Stimulated activated CD8-positive, alpha-beta memory T cell treated with anti-CD3 and anti-CD28 coated beads, Interleukin-4, amount 100 ng/mL, for 1 hour (primary cell): ENCODE measurements at regions not wholly inside any gene's neighbourhood (a gene's known extent, or its start where the extent isn't known, plus 50 kb on each side); places are given as distances from the start of the nearest gene placed in this dataset.
"Not testable (repeated sequence)": the region's sequence is repeated elsewhere in the genome, so short reads cannot be mapped to it uniquely, and the experiment has no call there.

Source experiments
- DNase-seq, 2 donors: peaks; one replicate each; pipeline ENCODE4 v3.0.0-alpha.2; 2020; ENCODE audit warnings: low read depth in 2 of 2, low spot score in 1 of 2

DNA sequence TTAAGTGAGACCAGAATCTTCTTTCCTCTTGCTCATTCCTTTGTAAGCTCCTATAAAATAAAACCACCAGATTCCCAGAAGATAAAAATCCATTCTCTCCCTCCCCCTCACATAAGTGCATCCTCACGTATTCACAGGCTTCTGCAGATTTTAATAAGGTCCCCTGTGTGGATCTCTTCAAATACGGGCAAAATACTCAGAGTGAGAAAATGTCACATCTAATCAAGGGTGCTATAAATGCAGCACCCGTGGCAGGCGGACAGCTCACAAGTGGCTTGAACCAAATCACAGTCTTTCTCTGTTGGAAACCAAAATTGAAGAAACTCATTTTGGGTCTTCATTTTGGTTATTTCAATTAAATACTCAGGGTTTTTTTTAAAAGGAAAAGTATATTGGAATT, 212.9 kb upstream of the CMC1 start:
- DNase-seq: no peak

DNA sequence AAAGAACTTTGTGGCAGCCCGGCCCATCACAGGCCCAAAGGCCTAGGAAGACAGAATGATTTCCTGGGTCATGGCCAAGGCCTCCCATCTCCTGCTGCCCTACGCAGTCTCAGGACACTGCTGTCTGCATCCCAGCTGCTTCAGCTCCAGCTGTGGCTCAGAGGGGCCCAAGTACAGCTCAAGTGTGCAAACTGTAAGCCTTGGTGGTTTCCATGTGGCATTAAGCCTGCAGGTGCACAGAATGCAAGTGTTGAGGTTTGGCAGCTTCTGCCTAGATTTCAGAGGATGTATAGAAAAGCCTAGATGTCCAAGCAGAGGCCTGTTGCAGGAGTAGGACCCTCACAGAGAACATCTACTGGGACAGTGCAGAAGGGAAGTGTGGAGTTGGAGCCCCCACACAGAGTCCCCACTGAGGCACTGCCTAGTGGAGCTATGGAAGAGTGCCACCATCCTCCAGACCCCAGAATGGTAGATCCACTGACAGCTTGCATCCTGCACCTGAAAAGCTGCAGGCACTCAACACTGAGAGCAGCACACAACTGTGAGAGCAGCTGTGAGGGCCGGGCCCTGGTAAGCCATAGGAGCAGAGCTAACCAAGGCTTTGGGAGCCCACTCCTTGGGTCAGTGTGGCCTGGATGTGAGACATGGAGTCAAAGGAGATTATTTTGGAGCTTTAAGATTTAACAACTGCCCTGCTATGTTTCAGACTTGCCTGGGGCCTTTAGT, 208.2 kb upstream of the CMC1 start:
- DNase-seq: no peak

DNA sequence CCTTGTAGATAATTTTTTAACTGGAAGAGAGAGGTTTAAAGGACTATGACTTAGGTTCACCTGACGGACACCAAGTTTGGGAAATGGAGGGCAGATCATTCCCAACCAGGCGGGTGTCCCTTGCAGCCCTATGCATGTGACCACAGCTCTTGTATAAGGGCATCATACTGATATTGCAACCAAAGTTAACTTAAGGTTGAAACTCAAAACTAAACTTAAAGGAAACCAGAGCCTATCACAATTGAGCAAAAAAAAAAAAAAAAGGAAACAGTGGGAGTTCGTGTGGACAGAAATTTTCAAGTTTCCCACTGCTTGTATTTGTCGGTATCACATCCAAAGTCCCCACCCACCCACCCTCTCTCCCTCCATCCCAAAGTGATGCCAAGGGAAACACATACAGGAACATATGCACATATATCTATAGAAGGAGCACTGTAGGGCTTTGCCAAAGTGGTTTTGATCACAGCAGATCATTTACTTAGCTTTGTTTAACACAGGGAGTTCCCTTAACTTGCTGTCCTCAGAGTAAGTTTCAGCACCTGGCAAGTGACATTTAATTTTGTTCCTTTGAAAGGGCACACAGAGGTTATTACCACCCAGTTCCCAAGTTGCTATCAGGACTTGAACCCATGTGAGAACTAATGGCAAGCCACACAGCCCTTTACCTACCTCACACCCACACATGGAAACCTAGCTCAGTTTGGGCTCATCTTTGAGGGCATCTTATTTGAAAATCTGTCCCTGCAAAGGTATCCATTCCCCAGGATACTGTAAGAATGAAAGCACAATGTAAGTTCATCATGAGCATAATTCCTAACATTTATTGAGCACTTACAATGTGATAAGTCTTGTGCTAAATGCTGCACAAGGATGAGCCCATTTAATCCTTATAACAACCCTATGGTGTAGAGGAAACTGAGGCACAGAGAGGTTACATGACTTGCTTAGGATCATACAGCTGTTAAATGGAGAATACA, 204.5 kb upstream of the CMC1 start:
- no peak for DNase-seq

DNA sequence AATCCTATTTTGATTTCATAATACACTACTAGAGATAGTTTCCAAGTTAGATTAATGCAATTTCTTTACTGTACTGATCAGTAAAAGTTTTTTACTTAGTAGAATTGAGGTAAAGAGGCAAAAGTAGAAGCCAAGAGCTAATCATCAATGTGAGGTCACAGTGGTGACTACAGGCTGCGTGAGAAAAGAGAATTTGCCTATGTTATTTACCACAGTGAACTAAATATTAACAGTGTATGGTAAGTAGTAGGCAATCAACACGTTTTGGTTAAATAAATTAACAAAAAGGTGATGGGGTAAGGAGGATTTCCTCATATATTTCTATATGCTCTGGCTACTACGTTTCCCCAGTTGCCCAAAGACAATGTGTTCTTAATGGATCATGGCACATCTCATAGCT, 202.2 kb upstream of the CMC1 start:
- DNase-seq: no peak

DNA sequence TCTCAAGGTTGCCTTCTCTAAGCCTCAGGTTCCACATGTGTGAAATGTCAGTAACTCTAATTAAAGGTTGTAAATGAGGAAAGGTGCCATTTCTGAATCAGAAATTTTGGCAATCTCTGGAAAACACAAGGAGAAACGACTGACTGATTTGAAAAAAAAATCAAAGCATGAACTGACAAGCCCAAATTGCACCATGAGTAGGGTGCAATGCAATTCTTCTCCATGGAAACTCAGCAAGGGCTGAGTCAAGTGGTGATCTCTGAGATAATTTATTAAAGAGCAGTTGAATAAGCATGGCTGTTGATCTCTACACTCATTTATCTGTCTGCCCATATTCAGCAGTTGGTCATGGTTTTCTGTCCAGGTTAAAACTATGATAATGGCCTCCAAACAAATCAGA, 201.6 kb upstream of the CMC1 start:
- DNase-seq: no peak

DNA sequence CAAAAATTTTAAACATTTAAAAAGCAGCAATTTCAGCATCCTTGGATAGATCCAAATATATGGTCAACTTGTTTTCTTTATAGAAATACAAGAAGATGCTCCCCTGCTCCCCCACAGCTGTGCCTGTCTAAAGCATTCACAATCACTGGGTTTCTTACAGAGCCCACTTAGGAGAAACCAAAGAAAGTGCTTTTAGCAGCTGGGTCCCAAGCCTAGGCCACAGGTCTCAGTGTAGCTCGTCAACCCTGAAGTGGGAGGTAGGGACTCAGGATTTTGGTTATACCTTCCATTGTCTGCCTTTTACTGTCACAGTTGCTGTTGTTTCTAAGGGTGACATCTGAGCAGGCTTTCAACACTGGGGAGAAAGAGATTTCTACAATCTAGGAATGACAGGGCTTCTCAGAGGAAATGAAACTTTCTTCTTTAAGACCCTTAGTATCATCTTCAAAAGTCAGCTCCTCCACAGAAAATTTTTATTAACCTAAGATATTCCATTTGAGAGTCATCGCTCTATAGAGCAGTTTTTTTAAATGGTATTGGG, 199.3 kb upstream of the CMC1 start:
- no peak for DNase-seq

DNA sequence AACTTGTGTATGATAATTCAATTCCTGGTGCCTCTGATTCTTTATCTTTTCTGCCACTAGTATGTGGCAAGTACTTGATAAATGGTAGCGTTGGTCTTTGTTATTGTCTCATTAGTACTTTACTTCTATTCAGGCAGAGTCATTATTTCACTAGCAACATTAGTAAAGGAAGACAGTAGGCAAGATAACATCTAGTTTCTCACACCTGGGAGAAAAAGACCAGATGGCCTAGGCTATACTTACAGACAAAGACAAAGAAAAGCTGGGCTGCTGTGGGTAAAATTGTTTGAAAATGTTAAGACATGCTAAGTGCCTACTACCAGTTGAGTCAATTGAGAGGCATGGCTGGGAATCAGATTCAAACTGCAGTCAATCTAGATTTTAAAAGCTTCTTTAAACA, 198.7 kb upstream of the CMC1 start:
- no peak for DNase-seq

DNA sequence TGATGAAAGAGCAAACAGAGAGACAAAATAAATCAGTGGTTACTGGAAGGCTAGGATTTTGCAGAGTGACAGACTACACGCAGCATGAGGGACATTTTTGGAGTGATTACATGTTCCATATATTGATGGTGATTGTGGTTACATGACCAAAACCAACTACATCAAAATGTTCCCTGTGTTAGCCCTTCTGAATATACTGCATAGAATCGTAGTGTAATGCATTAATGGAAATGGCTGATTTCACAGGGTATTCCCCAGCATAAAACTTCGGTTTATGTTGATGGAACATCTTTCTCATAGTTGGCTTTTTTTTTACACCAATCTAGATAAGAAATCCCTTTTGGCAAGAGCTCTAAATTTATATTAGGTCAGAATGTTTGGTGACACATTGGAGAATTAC, 191.3 kb upstream of the CMC1 start:
- DNase-seq: no peak

DNA sequence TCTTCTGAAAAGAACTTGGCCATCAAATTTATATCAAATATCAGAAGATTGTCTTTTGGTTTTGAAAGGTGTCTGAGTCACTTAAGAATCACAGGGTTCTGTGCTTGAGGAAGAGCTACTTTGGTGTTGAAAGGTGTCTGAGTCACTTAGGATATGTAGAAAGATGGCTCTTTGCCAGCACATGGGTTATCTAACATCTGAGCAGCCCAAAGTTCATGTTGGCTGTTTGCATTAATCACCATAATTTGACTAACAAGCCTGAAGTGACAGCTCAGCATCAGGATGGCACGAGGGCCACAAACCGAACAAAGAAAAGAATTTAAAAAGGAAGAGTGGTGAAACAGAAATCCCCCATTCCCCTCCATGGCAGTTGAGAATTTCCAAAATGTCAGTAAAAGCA, 190.5 kb upstream of the CMC1 start:
- no peak for DNase-seq

DNA sequence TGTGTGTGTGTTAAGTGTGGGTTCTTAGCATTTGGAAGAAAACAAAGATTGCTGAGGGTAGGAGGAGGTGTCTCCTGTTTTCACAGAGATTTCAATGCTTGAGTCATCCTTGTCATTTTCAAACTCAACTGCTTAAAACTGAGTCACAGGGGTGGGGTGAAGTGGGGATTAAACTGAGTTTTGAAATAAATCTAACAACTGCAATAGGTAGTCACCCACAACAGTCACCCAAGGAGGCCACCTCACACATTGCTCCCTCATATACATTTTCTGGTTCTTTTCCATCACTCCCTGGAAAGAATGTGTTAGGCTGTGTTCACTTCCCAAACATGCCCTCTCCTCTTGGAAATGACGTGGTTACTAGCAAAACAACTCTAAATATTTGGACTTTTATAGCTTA, 187.7 kb upstream of the CMC1 start:
- no peak for DNase-seq

DNA sequence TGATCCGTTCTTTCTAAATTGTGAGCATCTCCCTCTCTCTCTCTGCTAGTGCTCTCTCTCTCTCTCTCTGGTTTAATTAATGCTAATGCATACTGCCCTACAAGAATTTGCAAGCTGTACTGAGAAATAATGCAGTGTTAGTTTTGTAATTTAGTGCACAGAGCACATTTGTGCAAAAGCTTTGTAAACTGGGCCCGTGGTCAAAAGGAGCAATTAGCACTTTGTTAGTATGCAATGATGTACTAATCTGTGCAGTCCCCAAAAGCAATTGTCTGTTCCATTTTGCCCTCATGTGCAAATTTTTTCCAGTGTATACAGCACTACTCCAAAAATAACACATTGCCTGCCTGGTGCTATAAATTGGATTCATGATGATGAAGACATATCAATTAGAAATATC, 184.6 kb upstream of the CMC1 start:
- no peak for DNase-seq

DNA sequence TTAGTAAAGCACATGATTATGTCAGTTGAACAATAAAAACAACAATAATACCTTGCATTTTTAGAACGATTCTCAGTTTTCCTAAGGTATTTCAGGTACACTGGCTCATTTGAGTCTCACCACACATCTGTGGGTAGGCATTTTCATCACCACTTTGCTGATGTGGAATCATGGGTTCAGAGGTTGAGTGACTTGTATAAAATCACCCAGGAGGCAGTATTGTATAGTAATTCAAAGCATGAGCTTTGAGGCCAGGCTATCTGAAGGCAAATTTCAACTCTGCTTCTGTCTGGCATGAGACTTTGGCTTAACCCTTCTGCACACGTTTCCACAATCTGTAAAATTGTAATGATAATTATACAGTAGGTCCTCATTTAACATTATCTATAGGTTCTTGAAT, 183.9 kb upstream of the CMC1 start:
- no peak for DNase-seq

DNA sequence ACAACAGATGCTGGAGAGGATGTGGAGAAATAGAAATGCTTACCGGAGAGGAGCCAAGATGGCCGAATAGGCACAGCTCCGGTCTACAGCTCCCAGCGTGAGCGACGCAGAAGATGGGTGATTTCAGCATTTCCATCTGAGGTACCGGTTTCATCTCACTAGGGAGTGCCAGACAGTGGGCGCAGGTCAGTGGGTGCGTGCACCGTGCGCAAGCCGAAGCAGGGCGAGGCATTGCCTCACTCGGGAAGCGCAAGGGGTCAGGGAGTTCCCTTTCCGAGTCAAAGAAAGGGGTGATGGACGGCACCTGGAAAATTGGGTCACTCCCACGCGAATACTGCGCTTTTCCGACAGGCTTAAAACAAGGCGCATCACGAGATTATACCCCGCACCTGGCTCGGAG, 182.2 kb upstream of the CMC1 start:
- not testable (repeated sequence) for DNase-seq

DNA sequence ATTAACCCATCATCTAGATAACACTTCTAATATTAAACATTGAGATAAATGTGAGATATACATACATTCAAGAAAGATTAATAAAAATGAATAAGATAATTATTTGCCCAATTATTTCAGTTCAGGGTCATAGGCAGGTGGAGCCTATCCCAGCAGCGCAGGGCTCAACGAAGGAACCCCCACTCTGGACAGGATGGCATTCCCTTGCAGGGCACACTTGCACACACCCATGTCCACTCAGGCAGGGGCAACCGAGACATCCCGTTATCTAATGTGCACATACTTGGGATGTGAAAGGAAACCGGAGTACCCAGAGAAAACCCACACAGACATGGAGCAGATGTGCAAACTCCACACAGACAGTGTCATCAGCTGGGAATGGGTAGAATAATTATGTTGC, 175.4 kb upstream of the CMC1 start:
- DNase-seq: no peak

DNA sequence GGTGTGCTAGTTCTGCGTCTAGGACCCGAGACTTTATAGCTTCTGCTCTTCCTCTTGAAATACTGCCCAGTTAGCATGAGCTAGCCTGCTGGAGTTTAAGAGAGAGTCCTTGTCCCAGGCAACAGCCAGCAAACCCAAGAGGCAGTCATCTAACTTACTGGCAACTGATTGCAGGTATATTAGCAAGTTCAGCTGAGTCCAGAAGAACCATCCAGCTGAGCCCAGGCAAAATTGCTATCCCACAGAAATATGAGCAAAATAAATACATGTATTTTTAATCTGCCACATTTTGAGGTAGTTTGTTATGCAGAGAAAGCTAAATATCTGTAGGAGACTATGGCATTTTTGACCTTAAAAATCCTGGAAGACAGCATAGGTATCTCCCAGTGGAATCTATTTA, 174.4 kb upstream of the CMC1 start:
- DNase-seq: no peak

DNA sequence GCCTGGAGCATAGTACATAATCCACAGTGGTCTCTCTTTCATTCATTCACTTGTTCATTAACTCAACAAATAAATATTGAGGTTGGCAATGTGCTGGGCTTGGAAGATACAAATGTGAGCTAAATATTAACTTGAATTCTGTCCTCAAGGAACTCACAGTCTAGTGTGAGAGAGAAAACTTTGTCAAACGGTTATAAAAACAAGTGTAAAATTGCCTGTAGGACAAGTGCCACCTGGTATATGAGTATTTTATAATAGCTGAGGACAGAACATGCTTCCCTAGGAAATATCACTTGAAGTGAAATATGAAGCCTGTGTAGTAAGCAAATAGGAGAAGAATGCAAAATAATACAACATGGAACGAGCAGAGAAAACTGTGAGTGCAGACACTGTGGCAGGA, 173.1 kb upstream of the CMC1 start:
- DNase-seq: no peak

DNA sequence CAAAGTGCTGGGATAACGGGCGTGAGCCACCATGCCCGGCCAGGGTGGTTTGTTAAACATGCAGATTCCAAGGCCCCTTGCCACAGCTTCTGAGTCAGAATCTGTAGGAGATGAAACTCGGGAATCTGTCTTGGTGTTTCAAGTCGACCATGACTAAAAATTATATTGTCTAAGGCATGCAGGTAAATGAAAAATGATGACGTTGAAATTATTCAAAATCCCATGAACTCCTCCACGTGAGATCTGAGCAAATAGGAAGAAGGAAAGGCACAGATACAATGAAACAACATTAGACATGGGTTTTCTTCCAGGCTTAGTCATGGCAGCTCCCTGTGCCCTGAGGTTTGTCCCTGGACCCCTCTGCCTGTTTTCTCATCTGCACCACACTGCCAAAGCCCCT, 172.0 kb upstream of the CMC1 start:
- no peak for DNase-seq

DNA sequence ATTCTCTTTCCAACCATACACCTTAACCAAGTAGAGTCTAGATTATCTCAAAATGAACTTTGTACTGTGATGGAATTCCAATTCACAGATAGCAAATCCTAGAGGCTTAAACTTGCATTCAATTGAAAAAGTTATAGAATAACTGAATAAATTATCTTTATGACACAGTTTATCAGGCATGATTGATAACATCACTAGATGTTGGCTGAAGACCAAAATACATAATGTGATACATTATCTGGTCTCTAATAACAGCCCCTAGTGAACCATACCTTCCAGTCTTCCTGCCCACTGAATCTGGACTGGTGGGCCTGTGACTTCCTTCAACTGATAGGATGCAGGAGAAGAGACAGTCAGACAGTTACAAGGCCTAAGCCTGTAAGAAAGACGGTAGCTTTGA, 165.2 kb upstream of the CMC1 start:
- DNase-seq: no peak

DNA sequence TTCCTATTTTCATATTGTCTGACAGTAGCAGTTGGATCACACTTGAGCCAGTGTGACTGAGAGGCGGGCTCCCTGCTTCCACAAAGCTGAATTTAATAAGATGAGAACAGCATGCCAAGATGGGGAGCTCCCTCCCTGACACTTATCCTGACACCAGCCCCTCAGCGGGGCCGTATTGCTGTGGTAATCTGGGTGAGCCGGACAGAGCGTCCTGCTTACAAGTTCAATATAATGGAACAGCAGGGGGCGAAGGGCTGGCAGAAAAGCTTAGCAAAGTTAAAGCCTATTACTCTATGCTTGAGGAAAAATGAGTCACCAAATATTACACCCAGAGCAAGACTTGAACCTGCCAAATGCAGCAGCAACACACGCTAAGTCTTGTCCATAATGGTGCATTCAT, 163.8 kb upstream of the CMC1 start:
- DNase-seq: no peak

DNA sequence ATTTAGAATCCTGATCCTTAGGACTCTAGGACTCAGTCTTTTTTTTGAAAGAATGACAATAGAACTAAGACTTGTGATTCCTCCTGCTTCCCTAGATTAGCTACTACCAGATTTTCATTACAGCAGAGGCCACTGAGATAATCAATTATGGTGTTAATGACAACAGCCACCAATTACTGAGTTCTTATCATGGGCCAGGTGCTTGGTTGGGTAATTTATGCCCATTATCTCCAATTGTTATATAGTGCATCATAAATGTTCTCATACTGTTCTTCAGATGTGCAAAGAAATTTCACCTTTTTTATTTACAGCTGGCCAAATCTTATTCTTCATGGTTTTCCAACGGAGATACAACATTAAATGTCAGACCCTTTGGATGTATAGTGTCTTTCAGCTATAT, 162.9 kb upstream of the CMC1 start:
- no peak for DNase-seq

DNA sequence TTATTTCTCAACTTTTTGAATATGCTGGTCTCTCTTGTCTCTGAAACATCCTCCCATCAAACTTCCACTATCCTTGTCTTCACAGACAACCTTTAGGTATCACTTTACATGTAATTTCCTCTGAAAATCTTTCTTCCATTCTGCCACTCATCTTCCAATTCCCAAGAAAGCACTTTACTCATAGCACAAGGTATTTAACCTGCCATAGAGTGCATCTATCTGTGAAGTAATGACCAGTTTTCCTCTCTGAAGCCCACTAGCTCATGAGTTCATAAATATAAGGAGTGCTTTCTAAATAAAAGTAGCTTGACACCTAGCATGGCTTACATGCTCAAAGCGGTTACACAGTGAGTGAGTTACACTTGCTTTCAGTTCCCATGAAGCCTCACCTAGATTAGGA, 160.7 kb upstream of the CMC1 start:
- DNase-seq: no peak

DNA sequence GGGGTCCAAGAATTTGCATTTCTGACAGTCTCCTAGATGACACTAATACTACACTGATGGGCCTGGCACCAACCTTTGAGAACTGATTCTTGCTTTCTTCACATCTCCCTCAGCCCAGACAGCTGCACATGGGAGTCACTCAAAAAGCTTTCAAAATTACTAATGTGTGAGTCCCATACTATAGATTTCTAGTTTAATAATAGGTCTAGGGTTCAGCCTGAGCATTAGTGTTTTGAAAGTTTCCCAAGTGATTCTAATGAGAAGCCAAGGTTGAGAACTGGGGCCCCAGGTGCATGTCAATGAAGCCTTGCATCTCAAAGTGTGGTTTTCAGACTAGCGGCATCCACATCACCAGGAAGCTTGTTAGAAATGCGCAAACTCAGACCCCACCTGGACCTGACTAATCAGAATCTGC, 159.9 kb upstream of the CMC1 start:
- DNase-seq: no peak
